Liver (tissue), 8 donors: ENCODE measurements at regions not wholly inside any gene's neighbourhood (a gene's known extent, or its start where the extent isn't known, plus 50 kb on each side); places are given as distances from the start of the nearest gene placed in this dataset.

Source experiments
- DNase-seq: peaks from one replicate; pipeline ENCODE4 v3.0.0-alpha.2; 2017; ENCODE audit warnings: low spot score
- H3K27ac ChIP-seq, 2 donors: one replicate each; pipeline ENCODE4 v1.7.0; 2013; ENCODE audit warnings: inconsistent platforms in 2 of 2, low read length in 2 of 2, control low read depth in 1 of 2, low read depth in 1 of 2, mild to moderate bottlenecking in 1 of 2
- H3K27me3 ChIP-seq, 4 donors: one replicate each; pipeline versions ENCODE4 v1.6.1 to v1.7.0; 2013; ENCODE audit warnings: low read length in 3 of 4, inconsistent platforms in 1 of 4, mild to moderate bottlenecking in 1 of 4, moderate library complexity in 1 of 4; ENCODE audit not compliant: control insufficient read depth in 4 of 4, insufficient read depth in 4 of 4
- H3K36me3 ChIP-seq, 4 donors: one replicate each; pipeline versions ENCODE4 v1.6.1 to v1.7.0; 2013; ENCODE audit warnings: low read length in 3 of 4, mild to moderate bottlenecking in 3 of 4, low read depth in 1 of 4, moderate library complexity in 1 of 4; ENCODE audit not compliant: control insufficient read depth in 4 of 4, insufficient read depth in 3 of 4
- H3K4me1 ChIP-seq, 4 donors: one replicate each; pipeline versions ENCODE4 v1.6.1 to v1.7.0; 2013; ENCODE audit warnings: low read length in 3 of 4, mild to moderate bottlenecking in 3 of 4, moderate library complexity in 1 of 4; ENCODE audit not compliant: control insufficient read depth in 4 of 4, insufficient read depth in 4 of 4
- H3K4me3 ChIP-seq, 3 donors: one replicate each; pipeline versions ENCODE4 v1.6.1 to v1.7.0; 2013; ENCODE audit warnings: low read length in 3 of 3, control low read depth in 1 of 3, low read depth in 1 of 3, mild to moderate bottlenecking in 1 of 3
- H3K9ac ChIP-seq, 2 donors: one replicate each; pipeline ENCODE4 v1.7.0; 2013; ENCODE audit warnings: low read length in 2 of 2, mild to moderate bottlenecking in 2 of 2, moderate library complexity in 2 of 2, control low read depth in 1 of 2, low read depth in 1 of 2
- H3K9me3 ChIP-seq, 4 donors: one replicate each; pipeline versions ENCODE4 v1.6.1 to v1.7.0; 2013; ENCODE audit warnings: low read length in 3 of 4; ENCODE audit not compliant: control insufficient read depth in 4 of 4
- EGR1 ChIP-seq, 2 donors: IDR thresholded peaks; 2 replicates each; pipeline ENCODE4 v1.6.1; 2016 to 2018; ENCODE audit warnings: antibody characterized with exemption in 2 of 2, low read depth in 2 of 2
- FOXA1 ChIP-seq: IDR thresholded peaks from 2 replicates; pipeline ENCODE4 v1.6.1; 2016; ENCODE audit warnings: antibody characterized with exemption
- FOXA2 ChIP-seq: IDR thresholded peaks from 2 replicates; pipeline ENCODE4 v1.6.1; 2016; ENCODE audit warnings: antibody characterized with exemption
- GABPA ChIP-seq, 2 donors: IDR thresholded peaks in 1 of 2; conservative IDR thresholded peaks in 1 of 2; 2 replicates each; pipeline ENCODE4 v1.6.1; 2016; ENCODE audit warnings: antibody characterized with exemption in 2 of 2, mild to moderate bottlenecking in 1 of 2, moderate library complexity in 1 of 2
- HNF4A ChIP-seq, 2 donors: conservative IDR thresholded peaks; 2 replicates each; pipeline ENCODE4 v1.6.1; 2016; ENCODE audit warnings: antibody characterized with exemption in 2 of 2, mild to moderate bottlenecking in 2 of 2
- HNF4G ChIP-seq: IDR thresholded peaks from 2 replicates; pipeline ENCODE4 v1.6.1; 2016; ENCODE audit warnings: antibody characterized with exemption
- JUND ChIP-seq, 2 donors: IDR thresholded peaks; 2 replicates each; pipeline ENCODE4 v1.6.1; 2016; ENCODE audit warnings: antibody characterized with exemption in 2 of 2
- NR2F2 ChIP-seq: IDR thresholded peaks from 2 replicates; pipeline ENCODE4 v1.6.1; 2016; ENCODE audit warnings: antibody characterized with exemption
- RAD21 ChIP-seq, 2 donors: IDR thresholded peaks; 2 replicates each; pipeline ENCODE4 v1.6.1; 2016; ENCODE audit warnings: antibody characterized with exemption in 2 of 2, mild to moderate bottlenecking in 2 of 2
- RXRA ChIP-seq, 2 donors: IDR thresholded peaks; 2 replicates each; pipeline ENCODE4 v1.6.1; 2017 to 2018; ENCODE audit warnings: antibody characterized with exemption in 2 of 2, mild to moderate bottlenecking in 1 of 2
- SP1 ChIP-seq: IDR thresholded peaks from 2 replicates; pipeline ENCODE4 v1.6.1; 2018; ENCODE audit warnings: antibody characterized with exemption, mild to moderate bottlenecking
- TAF1 ChIP-seq: conservative IDR thresholded peaks from 2 replicates; pipeline ENCODE4 v1.6.1; 2016; ENCODE audit warnings: antibody characterized with exemption, mild to moderate bottlenecking
- YY1 ChIP-seq: IDR thresholded peaks from 2 replicates; pipeline ENCODE4 v1.6.1; 2016; ENCODE audit warnings: antibody characterized with exemption, mild to moderate bottlenecking
- WGBS: extraction: QIAGEN DNeasy Blood & Tissue Kit; methylation state at CpG from one replicate; pipeline ENCODE4 v1.1.7; 2013; 5-methylcytosine and 5-hydroxymethylcytosine counted together
- TF ChIP-seq, protein P1 (sequence below): IDR thresholded peaks from 2 replicates; pipeline ENCODE4 v1.6.1; 2016; ENCODE audit warnings: antibody characterized with exemption, mild to moderate bottlenecking
- TF ChIP-seq, protein P2 (sequence below): IDR thresholded peaks from 2 replicates; pipeline ENCODE4 v1.6.1; 2016; ENCODE audit warnings: antibody characterized with exemption
- TF ChIP-seq, protein P3 (sequence below): IDR thresholded peaks from 2 replicates; pipeline ENCODE4 v1.6.1; 2016; ENCODE audit warnings: antibody characterized with exemption
- TF ChIP-seq, protein P4 (sequence below): fragments of 150-350 bp; IDR thresholded peaks from 2 replicates; pipeline ENCODE4 v1.5.1; 2017; ENCODE audit warnings: improper control_type of control experiment, low read depth, low read length; ENCODE audit not compliant: missing input control
- TF ChIP-seq, protein P5 (sequence below): IDR thresholded peaks from 2 replicates; pipeline ENCODE4 v1.6.1; 2016; ENCODE audit warnings: antibody characterized with exemption
- donor health status: healthy.
- donor health status: healthy.
- donor health status: healthy.
- donor health status: healthy.
- donor health status: healthy.

DNA sequence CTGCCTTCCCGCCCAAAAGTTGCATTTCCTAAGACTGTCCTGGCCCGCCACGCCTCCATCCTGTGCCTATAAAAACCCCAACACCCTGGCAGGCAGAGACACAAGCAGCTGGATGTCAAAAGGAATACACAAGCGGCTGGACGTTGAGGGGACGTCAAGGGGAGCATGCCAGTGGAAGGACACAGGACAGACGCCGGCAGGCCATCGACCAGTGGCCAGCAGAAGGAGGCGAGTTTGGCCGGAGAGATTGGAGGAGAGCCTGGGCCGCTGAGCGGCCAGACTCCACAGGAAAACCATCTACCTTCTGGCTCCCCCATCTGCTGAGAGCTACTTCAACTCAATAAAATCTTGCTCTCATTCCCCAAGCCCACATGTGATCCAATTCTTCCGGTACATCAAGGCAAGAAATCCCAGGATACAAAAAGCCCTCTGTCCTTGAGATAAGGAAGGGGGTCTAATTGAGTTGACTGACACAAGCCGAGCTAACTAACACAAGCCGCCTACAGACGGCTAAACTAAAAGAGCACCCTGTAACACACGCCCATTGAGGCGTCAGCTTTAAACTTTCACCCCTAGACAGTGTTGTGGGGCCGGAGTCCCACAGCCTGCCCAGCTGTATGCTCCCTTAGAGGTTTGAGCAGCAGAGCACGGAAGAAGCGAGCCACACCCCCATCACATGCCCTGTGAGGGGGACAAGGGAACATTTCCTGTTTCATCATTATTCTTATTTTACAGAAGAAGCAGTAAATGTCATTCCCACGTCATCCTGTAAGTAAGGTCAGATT lies 150.3 kb upstream of the PHYHIPL start:
- TF ChIP-seq HNF4G (no peak), SP1 (no peak), TAF1 (no peak), JUND (IDR thresholded peaks at IDR 0.05) (no peak), FOXA1 (no peak), NR2F2 (no peak)
- TF ChIP-seq, protein P1, sequence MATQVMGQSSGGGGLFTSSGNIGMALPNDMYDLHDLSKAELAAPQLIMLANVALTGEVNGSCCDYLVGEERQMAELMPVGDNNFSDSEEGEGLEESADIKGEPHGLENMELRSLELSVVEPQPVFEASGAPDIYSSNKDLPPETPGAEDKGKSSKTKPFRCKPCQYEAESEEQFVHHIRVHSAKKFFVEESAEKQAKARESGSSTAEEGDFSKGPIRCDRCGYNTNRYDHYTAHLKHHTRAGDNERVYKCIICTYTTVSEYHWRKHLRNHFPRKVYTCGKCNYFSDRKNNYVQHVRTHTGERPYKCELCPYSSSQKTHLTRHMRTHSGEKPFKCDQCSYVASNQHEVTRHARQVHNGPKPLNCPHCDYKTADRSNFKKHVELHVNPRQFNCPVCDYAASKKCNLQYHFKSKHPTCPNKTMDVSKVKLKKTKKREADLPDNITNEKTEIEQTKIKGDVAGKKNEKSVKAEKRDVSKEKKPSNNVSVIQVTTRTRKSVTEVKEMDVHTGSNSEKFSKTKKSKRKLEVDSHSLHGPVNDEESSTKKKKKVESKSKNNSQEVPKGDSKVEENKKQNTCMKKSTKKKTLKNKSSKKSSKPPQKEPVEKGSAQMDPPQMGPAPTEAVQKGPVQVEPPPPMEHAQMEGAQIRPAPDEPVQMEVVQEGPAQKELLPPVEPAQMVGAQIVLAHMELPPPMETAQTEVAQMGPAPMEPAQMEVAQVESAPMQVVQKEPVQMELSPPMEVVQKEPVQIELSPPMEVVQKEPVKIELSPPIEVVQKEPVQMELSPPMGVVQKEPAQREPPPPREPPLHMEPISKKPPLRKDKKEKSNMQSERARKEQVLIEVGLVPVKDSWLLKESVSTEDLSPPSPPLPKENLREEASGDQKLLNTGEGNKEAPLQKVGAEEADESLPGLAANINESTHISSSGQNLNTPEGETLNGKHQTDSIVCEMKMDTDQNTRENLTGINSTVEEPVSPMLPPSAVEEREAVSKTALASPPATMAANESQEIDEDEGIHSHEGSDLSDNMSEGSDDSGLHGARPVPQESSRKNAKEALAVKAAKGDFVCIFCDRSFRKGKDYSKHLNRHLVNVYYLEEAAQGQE = no peak
- TF ChIP-seq, protein P2, sequence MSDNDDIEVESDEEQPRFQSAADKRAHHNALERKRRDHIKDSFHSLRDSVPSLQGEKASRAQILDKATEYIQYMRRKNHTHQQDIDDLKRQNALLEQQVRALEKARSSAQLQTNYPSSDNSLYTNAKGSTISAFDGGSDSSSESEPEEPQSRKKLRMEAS = no peak
- Histone ChIP-seq H3K4me3 (no peak overlapping the region), H3K27me3 (no peaks in the 10 kb centered on the region), H3K36me3 (no peaks in the 10 kb centered on the region), H3K27ac (no peak overlapping the region), H3K9me3 (no peaks in the 10 kb centered on the region), H3K9ac (no peak overlapping the region), H3K4me1 (no peaks in the 10 kb centered on the region)
- DNase-seq = no peak
- 95% methylated on average over 23 of the region's 23 CpGs for WGBS

DNA sequence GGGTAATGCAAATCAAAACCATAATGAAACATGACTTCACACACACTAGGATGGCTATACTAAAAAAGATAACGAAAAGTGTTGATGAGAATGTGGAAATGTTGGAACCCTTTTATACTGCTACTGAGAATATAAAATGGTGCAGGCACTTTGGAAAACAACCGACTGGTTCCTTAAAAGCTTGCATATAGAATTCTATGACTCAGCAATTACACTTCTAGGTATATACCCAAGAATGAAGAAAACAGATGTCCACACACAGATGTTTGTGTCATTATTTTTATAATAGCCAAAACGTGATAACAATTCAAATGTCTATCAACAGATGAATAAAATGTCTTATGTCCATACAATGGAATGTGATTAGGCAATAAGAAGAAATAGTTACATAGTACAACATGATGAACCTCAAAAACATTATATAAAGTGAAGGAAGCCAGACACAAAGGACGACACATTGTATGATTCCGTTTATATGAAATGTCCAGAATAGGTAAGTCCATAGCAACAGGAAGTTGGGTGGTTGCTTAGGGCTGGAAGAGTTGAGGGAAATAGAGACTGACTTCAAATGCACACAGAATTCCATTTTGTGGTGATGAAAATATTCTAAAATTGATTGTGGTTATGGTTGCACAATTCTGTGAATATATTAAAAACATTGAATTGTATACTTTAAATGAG lies 148.3 kb upstream of the PHYHIPL start:
- no peak overlapping the region for H3K4me3 ChIP-seq
- no peak overlapping the region for H3K9ac ChIP-seq
- TF ChIP-seq, protein P2 = no peak
- TF ChIP-seq JUND (IDR thresholded peaks at IDR 0.05) (no peak), NR2F2 (no peak), FOXA1 (no peak), SP1 (no peak), YY1 (no peak), HNF4A (conservative IDR thresholded peaks at IDR 0.05) (no peak), GABPA (IDR thresholded peaks at IDR 0.05 in 1 of 2, conservative IDR thresholded peaks at IDR 0.05 in 1 of 2) (no peak), RXRA (IDR thresholded peaks at IDR 0.05) (no peak), HNF4G (no peak), FOXA2 (no peak), EGR1 (IDR thresholded peaks at IDR 0.05; ENCODE audit: low read depth in 2 of 2) (no peak), TAF1 (no peak), RAD21 (IDR thresholded peaks at IDR 0.05) (no peak)
- TF ChIP-seq, protein P3, sequence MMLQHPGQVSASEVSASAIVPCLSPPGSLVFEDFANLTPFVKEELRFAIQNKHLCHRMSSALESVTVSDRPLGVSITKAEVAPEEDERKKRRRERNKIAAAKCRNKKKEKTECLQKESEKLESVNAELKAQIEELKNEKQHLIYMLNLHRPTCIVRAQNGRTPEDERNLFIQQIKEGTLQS = no peak
- TF ChIP-seq, protein P4, sequence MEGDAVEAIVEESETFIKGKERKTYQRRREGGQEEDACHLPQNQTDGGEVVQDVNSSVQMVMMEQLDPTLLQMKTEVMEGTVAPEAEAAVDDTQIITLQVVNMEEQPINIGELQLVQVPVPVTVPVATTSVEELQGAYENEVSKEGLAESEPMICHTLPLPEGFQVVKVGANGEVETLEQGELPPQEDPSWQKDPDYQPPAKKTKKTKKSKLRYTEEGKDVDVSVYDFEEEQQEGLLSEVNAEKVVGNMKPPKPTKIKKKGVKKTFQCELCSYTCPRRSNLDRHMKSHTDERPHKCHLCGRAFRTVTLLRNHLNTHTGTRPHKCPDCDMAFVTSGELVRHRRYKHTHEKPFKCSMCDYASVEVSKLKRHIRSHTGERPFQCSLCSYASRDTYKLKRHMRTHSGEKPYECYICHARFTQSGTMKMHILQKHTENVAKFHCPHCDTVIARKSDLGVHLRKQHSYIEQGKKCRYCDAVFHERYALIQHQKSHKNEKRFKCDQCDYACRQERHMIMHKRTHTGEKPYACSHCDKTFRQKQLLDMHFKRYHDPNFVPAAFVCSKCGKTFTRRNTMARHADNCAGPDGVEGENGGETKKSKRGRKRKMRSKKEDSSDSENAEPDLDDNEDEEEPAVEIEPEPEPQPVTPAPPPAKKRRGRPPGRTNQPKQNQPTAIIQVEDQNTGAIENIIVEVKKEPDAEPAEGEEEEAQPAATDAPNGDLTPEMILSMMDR = no peak
- TF ChIP-seq, protein P5, sequence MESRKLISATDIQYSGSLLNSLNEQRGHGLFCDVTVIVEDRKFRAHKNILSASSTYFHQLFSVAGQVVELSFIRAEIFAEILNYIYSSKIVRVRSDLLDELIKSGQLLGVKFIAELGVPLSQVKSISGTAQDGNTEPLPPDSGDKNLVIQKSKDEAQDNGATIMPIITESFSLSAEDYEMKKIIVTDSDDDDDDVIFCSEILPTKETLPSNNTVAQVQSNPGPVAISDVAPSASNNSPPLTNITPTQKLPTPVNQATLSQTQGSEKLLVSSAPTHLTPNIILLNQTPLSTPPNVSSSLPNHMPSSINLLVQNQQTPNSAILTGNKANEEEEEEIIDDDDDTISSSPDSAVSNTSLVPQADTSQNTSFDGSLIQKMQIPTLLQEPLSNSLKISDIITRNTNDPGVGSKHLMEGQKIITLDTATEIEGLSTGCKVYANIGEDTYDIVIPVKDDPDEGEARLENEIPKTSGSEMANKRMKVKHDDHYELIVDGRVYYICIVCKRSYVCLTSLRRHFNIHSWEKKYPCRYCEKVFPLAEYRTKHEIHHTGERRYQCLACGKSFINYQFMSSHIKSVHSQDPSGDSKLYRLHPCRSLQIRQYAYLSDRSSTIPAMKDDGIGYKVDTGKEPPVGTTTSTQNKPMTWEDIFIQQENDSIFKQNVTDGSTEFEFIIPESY = no peak
- TF ChIP-seq, protein P1 = no peak
- H3K4me1 ChIP-seq = no peaks in the 10 kb centered on the region
- DNase-seq = no peak
- WGBS = 88% methylated on average over 5 of the region's 5 CpGs
- H3K36me3 ChIP-seq = no peaks in the 10 kb centered on the region
- no peaks in the 10 kb centered on the region for H3K27me3 ChIP-seq
- H3K9me3 ChIP-seq = no peaks in the 10 kb centered on the region
- H3K27ac ChIP-seq = no peak overlapping the region
